Adrenal gland (tissue), 5 donors: ENCODE measurements at regions not wholly inside any gene's neighbourhood (a gene's known extent, or its start where the extent isn't known, plus 50 kb on each side); places are given as distances from the start of the nearest gene placed in this dataset.

Experiments
- CTCF ChIP-seq, 6 experiments: fragments of 450-650 bp in 4 of 6; fragments of 200-600 bp in 2 of 6; sonication (generic) in 1 of 6; IDR thresholded peaks; 1 replicate in 5 of 6; 2 replicates in 1 of 6; pipeline versions ENCODE4 v1.5.1 to v1.8.0; 2016 to 2021; ENCODE audit warnings: antibody characterized with exemption in 6 of 6, mild to moderate bottlenecking in 2 of 6, moderate library complexity in 1 of 6
- POLR2A ChIP-seq, 2 donors: fragments of 450-650 bp; IDR thresholded peaks; one replicate each; pipeline ENCODE4 v1.6.1; 2017; ENCODE audit warnings: antibody characterized with exemption in 2 of 2, mild to moderate bottlenecking in 2 of 2, moderate library complexity in 1 of 2
- donor health status: DM: no; HTN: no; CAD: no.

GRCh38 chr14:53865711-53866110 lies 90.9 kb downstream of the BMP4 start:
- no peak for TF ChIP-seq CTCF (IDR thresholded peaks at IDR 0.05)
- no peak for TF ChIP-seq POLR2A (IDR thresholded peaks at IDR 0.05)
